SHP77 treated with DMSO at 0.1 percent for 48 hours (cell line): ENCODE measurements at regions not wholly inside any gene's neighbourhood (a gene's known extent, or its start where the extent isn't known, plus 50 kb on each side); places are given as distances from the start of the nearest gene placed in this dataset.
"Not testable (repeated sequence)": the region's sequence is repeated elsewhere in the genome, so short reads cannot be mapped to it uniquely, and the experiment has no call there.

Experiments used
- DNase-seq: peaks from one replicate; lab custom pipeline; 2025; lab: John Stamatoyannopoulos, UW

- not testable (repeated sequence) for DNase-seq
Observed at GRCh38 chr2:95654897-95655296, 63.1 kb downstream of the TRIM43 start.

- not testable (repeated sequence) for DNase-seq
Observed at GRCh38 chr2:95656553-95656952, 64.8 kb downstream of the TRIM43 start.

GRCh38 chr2:95657937-95658336 lies 66.1 kb downstream of the TRIM43 start:
- not testable (repeated sequence) for DNase-seq

- DNase-seq = not testable (repeated sequence)
Observed at GRCh38 chr2:95660766-95661562, 69.2 kb downstream of the TRIM43 start.

- not testable (repeated sequence) for DNase-seq
Observed at GRCh38 chr2:95663471-95664441, 72.0 kb downstream of the TRIM43 start.

GRCh38 chr2:95666636-95667035 lies 74.8 kb downstream of the TRIM43 start:
- not testable (repeated sequence) for DNase-seq

GRCh38 chr2:95667480-95667879 lies 75.7 kb downstream of the TRIM43 start:
- DNase-seq = no peak

GRCh38 chr2:95668934-95669333 lies 77.1 kb downstream of the TRIM43 start:
- not testable (repeated sequence) for DNase-seq

GRCh38 chr2:95669441-95669991 lies 77.7 kb downstream of the TRIM43 start:
- no peak for DNase-seq

GRCh38 chr2:95670167-95670566 lies 78.4 kb downstream of the TRIM43 start:
- DNase-seq = no peak

GRCh38 chr2:95670686-95671085 lies 78.9 kb downstream of the TRIM43 start:
- DNase-seq = no peak

GRCh38 chr2:95671171-95671570 lies 79.4 kb downstream of the TRIM43 start:
- not testable (repeated sequence) for DNase-seq

- not testable (repeated sequence) for DNase-seq
Observed at GRCh38 chr2:95671992-95672391, 80.2 kb downstream of the TRIM43 start.

GRCh38 chr2:95672500-95672899 lies 80.7 kb downstream of the TRIM43 start:
- not testable (repeated sequence) for DNase-seq

- no peak for DNase-seq
Observed at GRCh38 chr2:95674186-95674585, 82.4 kb downstream of the TRIM43 start.

- not testable (repeated sequence) for DNase-seq
Observed at GRCh38 chr2:95676573-95676972, 84.8 kb downstream of the TRIM43 start.

- no peak for DNase-seq
Observed at GRCh38 chr2:95677346-95677745, 85.5 kb downstream of the TRIM43 start.

- DNase-seq = not testable (repeated sequence)
Observed at GRCh38 chr2:95677833-95678232, 86.0 kb downstream of the TRIM43 start.

- DNase-seq = not testable (repeated sequence)
Observed at GRCh38 chr2:95681158-95681557, 89.4 kb downstream of the TRIM43 start.

- not testable (repeated sequence) for DNase-seq
Observed at GRCh38 chr2:95681589-95682081, 89.8 kb downstream of the TRIM43 start.

- not testable (repeated sequence) for DNase-seq
Observed at GRCh38 chr2:95682889-95683517, 91.2 kb downstream of the TRIM43 start.

GRCh38 chr2:95685513-95685912 lies 93.7 kb downstream of the TRIM43 start:
- no peak for DNase-seq
